Cardiac muscle cell (in vitro differentiated cells and primary cell): ENCODE measurements at regions not wholly inside any gene's neighbourhood (a gene's known extent, or its start where the extent isn't known, plus 50 kb on each side); places are given as distances from the start of the nearest gene placed in this dataset.

Experiments used
- DNase-seq, 2 donors: peaks; one replicate each; pipeline versions ENCODE4 v3.0.0 to v3.0.0-alpha.2; 2010 to 2017; ENCODE audit warnings: low read depth in 1 of 2, low spot score in 1 of 2
- H3K27ac ChIP-seq: fragments of 200-600 bp; sonication (generic); 2 replicates; pipeline ENCODE4 v1.5.1; 2016
- H3K27me3 ChIP-seq: fragments of 200-600 bp; sonication (generic); 2 replicates; pipeline ENCODE4 v1.6.0; 2016; ENCODE audit warnings: control low read depth
- H3K36me3 ChIP-seq: fragments of 200-600 bp; sonication (generic); 2 replicates; pipeline ENCODE4 v1.5.1; 2016; ENCODE audit warnings: control low read depth
- H3K4me1 ChIP-seq: fragments of 200-600 bp; sonication (generic); 2 replicates; pipeline ENCODE4 v1.8.1; 2017; ENCODE audit warnings: low read depth, mild to moderate bottlenecking, mixed run types
- H3K4me3 ChIP-seq: fragments of 200-600 bp; sonication (generic); 2 replicates; pipeline ENCODE4 v1.5.1; 2016; ENCODE audit warnings: mild to moderate bottlenecking
- H3K9me3 ChIP-seq: fragments of 200-600 bp; sonication (generic); 2 replicates; pipeline ENCODE4 v1.5.1; 2017; ENCODE audit warnings: low read depth, mild to moderate bottlenecking, control low read depth
- CTCF ChIP-seq: IDR thresholded peaks from 2 replicates; pipeline ENCODE4 v1.5.1; 2012; ENCODE audit warnings: low read depth, mild to moderate bottlenecking, low read length

- Histone ChIP-seq H3K27me3 (no peaks in the 10 kb centered on the region), H3K9me3 (no peaks in the 10 kb centered on the region), H3K4me3 (no peak overlapping the region), H3K4me1 (no peaks in the 10 kb centered on the region), H3K27ac (no peak overlapping the region), H3K36me3 (no peaks in the 10 kb centered on the region)
- no peak for TF ChIP-seq CTCF
- DNase-seq = no peak
These were observed 218.7 kb upstream of the ARG1 start for GRCh38 chr6:131354356-131354755.

- Histone ChIP-seq H3K27me3 (no peaks in the 10 kb centered on the region), H3K36me3 (no peaks in the 10 kb centered on the region), H3K9me3 (no peaks in the 10 kb centered on the region), H3K4me1 (no peaks in the 10 kb centered on the region), H3K27ac (no peak overlapping the region), H3K4me3 (no peak overlapping the region)
- no peak for DNase-seq
- TF ChIP-seq CTCF = no peak
These were observed 216.9 kb upstream of the ARG1 start for GRCh38 chr6:131356161-131356560.

GRCh38 chr6:131357501-131357900 lies 215.5 kb upstream of the ARG1 start:
- Histone ChIP-seq H3K27ac (no peak overlapping the region), H3K27me3 (no peaks in the 10 kb centered on the region), H3K9me3 (no peaks in the 10 kb centered on the region), H3K36me3 (no peaks in the 10 kb centered on the region), H3K4me1 (no peaks in the 10 kb centered on the region), H3K4me3 (no peak overlapping the region)
- no peak for TF ChIP-seq CTCF
- DNase-seq = no peak

GRCh38 chr6:131362070-131362469 lies 211.0 kb upstream of the ARG1 start:
- no peaks in the 10 kb centered on the region for H3K27me3 ChIP-seq
- no peaks in the 10 kb centered on the region for H3K36me3 ChIP-seq
- H3K4me3 ChIP-seq = no peak overlapping the region
- no peaks in the 10 kb centered on the region for H3K9me3 ChIP-seq
- H3K4me1 ChIP-seq = no peaks in the 10 kb centered on the region
- TF ChIP-seq CTCF = no peak
- no peak overlapping the region for H3K27ac ChIP-seq
- DNase-seq = no peak

- Histone ChIP-seq H3K36me3 (no peaks in the 10 kb centered on the region), H3K4me1 (no peaks in the 10 kb centered on the region), H3K27me3 (no peaks in the 10 kb centered on the region), H3K4me3 (no peak overlapping the region), H3K9me3 (no peaks in the 10 kb centered on the region), H3K27ac (no peak overlapping the region)
- TF ChIP-seq CTCF = no peak
- no peak for DNase-seq
These were observed 210.3 kb upstream of the ARG1 start for GRCh38 chr6:131362696-131363095.
